NCI-H226 (cell line): ENCODE measurements at regions not wholly inside any gene's neighbourhood (a gene's known extent, or its start where the extent isn't known, plus 50 kb on each side); places are given as distances from the start of the nearest gene placed in this dataset.

ENCODE experiments used
- DNase-seq: peaks from one replicate; pipeline ENCODE4 v3.0.0-alpha.2; 2015

GRCh38 chr20:60653111-60653845, 598.8 kb upstream of the CDH4 start:
- no peak for DNase-seq

- no peak for DNase-seq
Observed at GRCh38 chr20:60658681-60659080, 593.4 kb upstream of the CDH4 start.

- no peak for DNase-seq
Observed at GRCh38 chr20:60659240-60659639, 592.8 kb upstream of the CDH4 start.

- no peak for DNase-seq
Observed at GRCh38 chr20:60662307-60662706, 589.8 kb upstream of the CDH4 start.

DNA sequence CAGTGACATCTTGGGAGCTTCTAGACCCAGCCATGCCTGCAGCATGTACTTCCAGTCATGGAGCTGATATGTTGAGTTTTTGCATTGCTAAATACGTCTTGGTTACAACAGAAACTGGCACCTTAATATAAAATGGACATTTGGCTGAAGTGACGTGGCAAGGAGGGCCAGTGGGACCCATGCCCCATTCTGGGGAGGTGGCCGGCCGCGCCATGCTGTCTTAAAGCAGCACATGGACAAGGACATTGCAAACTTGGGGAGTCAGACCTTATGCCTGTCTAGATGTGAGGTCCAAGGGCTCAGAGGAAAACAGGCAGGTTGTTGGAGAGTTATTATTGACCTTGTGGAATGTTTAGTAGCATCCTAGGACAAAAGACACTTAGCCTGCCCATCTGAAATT, 588.0 kb upstream of the CDH4 start:
- no peak for DNase-seq

GRCh38 chr20:60667641-60668040, 584.4 kb upstream of the CDH4 start:
- no peak for DNase-seq

- DNase-seq: no peak
Observed at GRCh38 chr20:60669211-60669610, 582.9 kb upstream of the CDH4 start.

GRCh38 chr20:60676011-60676410, 576.0 kb upstream of the CDH4 start:
- DNase-seq: no peak

DNA sequence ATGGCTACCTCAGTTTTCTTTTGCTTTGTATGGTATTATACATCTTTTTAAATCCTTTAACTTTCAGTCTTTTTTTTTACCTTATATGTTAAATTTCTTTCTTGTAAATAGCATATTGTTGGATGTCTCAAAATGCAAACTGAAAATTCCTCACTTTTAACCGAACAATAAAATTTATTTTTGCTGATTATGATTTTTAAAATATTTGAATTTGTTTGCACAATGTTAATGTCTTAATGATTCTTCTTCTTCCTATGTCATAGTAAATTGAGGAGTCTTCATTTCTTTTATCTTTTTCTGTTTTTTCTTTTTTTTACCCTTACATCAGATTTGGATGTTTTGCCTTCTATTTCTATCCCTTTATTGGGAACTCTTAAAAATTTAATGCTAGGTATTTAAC, 574.2 kb upstream of the CDH4 start:
- no peak for DNase-seq

DNA sequence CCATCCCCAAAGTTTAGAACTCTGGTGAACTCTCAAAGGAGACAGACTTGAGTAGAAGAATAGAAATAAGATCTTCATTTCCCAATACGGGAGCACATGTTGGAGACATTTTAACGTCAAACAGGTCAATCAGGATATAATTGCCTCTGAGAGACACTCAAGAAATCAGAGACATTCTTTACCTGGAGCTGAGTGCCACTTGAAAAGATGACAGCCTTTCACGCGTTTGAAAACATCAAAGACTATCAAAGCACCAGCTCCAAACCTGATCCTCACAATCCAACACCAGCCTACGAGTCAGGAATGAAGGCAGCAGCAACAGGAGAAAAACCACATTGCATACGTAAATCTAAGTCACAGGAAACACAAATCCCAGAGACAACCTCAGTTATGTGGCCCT, 571.5 kb upstream of the CDH4 start:
- no peak for DNase-seq

GRCh38 chr20:60687213-60687612, 564.8 kb upstream of the CDH4 start:
- DNase-seq: no peak

GRCh38 chr20:60690771-60691170, 561.3 kb upstream of the CDH4 start:
- no peak for DNase-seq

GRCh38 chr20:60691966-60692615, 560.0 kb upstream of the CDH4 start:
- no peak for DNase-seq

- no peak for DNase-seq
Observed at GRCh38 chr20:60693496-60694133, 558.4 kb upstream of the CDH4 start.

- DNase-seq: no peak
Observed at GRCh38 chr20:60694763-60695162, 557.3 kb upstream of the CDH4 start.

- DNase-seq: peak; percentile 32
Observed at GRCh38 chr20:60695226-60696000, 556.6 kb upstream of the CDH4 start.

DNA sequence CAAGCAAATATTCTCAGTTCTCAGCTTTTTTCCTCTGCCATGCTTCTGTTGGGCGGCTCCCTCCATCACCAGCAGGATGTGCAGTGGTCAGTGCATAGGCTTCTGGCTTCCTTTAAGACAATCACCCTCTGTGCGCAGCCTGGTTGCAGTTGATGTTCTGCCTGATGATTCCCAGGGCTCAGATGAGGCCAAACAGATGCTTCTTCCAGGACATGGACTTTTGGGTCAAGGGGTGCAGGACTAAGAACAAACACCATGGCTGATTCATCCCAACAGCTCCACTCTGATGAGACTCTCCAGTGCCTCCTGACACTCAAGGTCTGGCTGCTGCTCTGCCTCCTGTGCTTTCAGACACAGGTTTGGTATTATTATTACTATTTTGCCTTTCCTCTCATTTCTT, 554.8 kb upstream of the CDH4 start:
- no peak for DNase-seq

DNA sequence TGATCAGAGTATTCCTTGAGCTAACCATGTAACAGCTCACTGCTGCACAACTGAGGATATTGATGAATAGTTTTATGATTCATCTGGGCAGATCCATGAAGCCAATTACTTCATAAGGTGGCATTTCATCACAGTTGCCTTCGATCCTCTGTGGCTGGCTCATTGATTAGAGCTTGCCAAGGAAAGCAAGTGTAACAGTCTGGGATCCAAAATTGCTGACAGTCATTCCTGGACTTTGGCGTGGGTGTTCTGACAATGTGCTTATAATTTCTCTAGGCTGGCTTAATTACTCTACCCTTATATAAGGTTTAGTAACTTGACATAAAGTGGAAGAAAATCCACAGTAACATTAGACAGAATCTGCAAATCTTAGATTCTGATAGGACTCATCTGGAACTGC, 551.3 kb upstream of the CDH4 start:
- no peak for DNase-seq

- no peak for DNase-seq
Observed at GRCh38 chr20:60704147-60704546, 547.9 kb upstream of the CDH4 start.

DNA sequence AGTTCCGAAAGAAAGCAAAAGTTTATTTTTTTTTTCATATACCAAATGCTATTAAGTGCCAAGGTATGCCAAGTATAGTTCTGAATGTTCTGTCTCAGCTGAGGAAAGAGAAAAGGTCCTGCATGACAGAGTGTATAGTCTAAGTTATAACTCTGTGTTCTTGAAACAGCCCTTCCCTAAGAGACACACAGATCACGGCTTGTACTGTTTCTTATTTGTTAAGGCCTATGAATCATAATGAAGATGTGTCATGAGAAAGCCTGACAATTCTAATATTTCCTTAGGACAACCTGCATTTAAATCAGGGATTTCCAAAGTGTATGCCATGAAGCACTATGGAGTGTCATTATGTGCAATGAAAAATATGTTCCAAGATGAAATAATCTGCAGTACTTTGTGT, 538.7 kb upstream of the CDH4 start:
- no peak for DNase-seq

DNA sequence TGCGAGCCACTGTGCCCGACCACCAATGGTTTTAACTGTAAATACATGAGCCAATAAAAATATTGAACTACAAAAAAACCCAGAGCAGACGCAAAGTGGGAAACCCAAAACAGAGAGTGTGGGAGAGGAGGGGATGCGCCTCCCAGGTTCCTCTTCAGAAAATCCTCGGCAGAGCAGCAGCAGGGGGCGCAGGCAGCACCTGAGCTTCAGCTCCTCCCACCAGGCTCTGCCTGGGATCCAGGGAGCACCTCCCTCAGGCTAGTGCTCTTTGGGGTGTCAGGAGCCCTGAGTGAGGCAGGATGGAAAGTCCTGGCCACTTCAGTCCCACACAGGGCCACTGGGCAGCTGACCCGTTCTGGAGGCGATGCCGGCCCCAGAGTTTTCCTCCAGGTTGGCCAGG, 536.9 kb upstream of the CDH4 start:
- DNase-seq: no peak

GRCh38 chr20:60718743-60719480, 533.1 kb upstream of the CDH4 start:
- no peak for DNase-seq
